Body of pancreas (tissue), 4 donors: ENCODE measurements at regions not wholly inside any gene's neighbourhood (a gene's known extent, or its start where the extent isn't known, plus 50 kb on each side); places are given as distances from the start of the nearest gene placed in this dataset.

ENCODE experiments used
- ATAC-seq: fragments of 150-250 bp; one replicate; pipeline ENCODE4 v1.9.1; 2016
- DNase-seq, 4 donors: peaks; one replicate each; pipeline ENCODE4 v3.0.0-alpha.2; 2019
- H3K27ac ChIP-seq, 4 donors: fragments of 200-600 bp; sonication (generic); 1 replicate in 3 of 4; 2 replicates in 1 of 4; pipeline versions ENCODE4 v1.5.1 to v1.6.1; 2016 to 2019; ENCODE audit warnings: mild to moderate bottlenecking in 1 of 4, mixed read lengths in 1 of 4, moderate library complexity in 1 of 4
- H3K27me3 ChIP-seq, 2 donors: fragments of 200-600 bp; sonication (generic); one replicate each; pipeline ENCODE4 v1.6.0; 2016; ENCODE audit warnings: mild to moderate bottlenecking in 1 of 2
- H3K36me3 ChIP-seq, 2 donors: fragments of 200-600 bp; sonication (generic); replicated peaks in 1 of 2; 2 replicates each; pipeline ENCODE4 v1.5.1; 2016; ENCODE audit warnings: low read depth in 2 of 2; ENCODE audit not compliant: insufficient read depth in 1 of 2
- H3K4me1 ChIP-seq: fragments of 200-600 bp; sonication (generic); one replicate; pipeline ENCODE4 v1.6.0; 2016
- H3K4me3 ChIP-seq, 2 donors: fragments of 200-600 bp; sonication (generic); 1 replicate in 1 of 2; 2 replicates in 1 of 2; pipeline ENCODE4 v1.5.1; 2016 to 2019
- H3K9me3 ChIP-seq, 3 donors: fragments of 200-600 bp; sonication (generic); 1 replicate in 2 of 3; 2 replicates in 1 of 3; pipeline ENCODE4 v1.5.1; 2016
- POLR2A ChIP-seq, 3 donors: fragments of 450-650 bp; IDR thresholded peaks; one replicate each; pipeline ENCODE4 v1.6.1; 2016; ENCODE audit warnings: antibody characterized with exemption in 3 of 3, mild to moderate bottlenecking in 2 of 3
- whole genome bisulfite sequencing, 2 donors: methylation state at CpG; one replicate each; pipeline ENCODE4 v1.1.5; 2017; 5-methylcytosine and 5-hydroxymethylcytosine counted together
- intact Hi-C: fragments of 100-400 bp; cut with DNase I; formaldehyde crosslinking; loops from one replicate; pipeline ENCODE4 v1.15.1; 2023
- TF ChIP-seq, protein P1 (sequence below), 7 experiments: fragments of 450-650 bp in 4 of 7; fragments of 200-600 bp in 3 of 7; sonication (generic) in 3 of 7; IDR thresholded peaks; one replicate each; pipeline ENCODE4 v1.5.1; 2016 to 2019; ENCODE audit warnings: antibody characterized with exemption in 7 of 7

DNA sequence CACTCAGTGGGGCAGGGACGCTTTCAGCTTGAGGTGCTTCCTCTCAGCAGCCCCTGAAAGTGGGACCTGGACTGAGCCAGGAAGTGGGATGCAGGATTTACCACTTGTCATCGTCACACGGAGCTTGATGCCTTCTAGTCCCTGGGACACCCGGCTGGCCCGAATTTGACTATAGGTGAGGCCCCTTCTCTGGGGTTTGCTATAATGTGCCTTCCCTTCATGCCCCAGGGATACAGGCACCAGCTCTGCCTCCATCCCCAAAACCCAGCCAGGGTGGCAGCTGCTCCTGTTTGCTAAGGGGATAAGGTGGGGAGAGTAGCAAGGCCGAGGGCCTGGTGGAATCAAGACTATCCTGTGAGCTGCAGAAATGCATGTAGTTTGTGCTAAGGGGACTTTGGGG is 235.0 kb downstream of the GLRX3 start:
- Histone ChIP-seq H3K4me1 (no peaks in the 10 kb centered on the region), H3K27me3 (no peaks in the 10 kb centered on the region), H3K4me3 (no peak overlapping the region), H3K36me3 (no peaks in the 10 kb centered on the region), H3K27ac (no peak overlapping the region), H3K9me3 (no peaks in the 10 kb centered on the region)
- DNase-seq, result no peak
- ATAC-seq, result no peak
- intact Hi-C loops, result no loop called here
- WGBS, 2 donors, result 43 to 67% methylated on average over 3 to 6 of the region's 6 CpGs
- TF ChIP-seq, protein P1, sequence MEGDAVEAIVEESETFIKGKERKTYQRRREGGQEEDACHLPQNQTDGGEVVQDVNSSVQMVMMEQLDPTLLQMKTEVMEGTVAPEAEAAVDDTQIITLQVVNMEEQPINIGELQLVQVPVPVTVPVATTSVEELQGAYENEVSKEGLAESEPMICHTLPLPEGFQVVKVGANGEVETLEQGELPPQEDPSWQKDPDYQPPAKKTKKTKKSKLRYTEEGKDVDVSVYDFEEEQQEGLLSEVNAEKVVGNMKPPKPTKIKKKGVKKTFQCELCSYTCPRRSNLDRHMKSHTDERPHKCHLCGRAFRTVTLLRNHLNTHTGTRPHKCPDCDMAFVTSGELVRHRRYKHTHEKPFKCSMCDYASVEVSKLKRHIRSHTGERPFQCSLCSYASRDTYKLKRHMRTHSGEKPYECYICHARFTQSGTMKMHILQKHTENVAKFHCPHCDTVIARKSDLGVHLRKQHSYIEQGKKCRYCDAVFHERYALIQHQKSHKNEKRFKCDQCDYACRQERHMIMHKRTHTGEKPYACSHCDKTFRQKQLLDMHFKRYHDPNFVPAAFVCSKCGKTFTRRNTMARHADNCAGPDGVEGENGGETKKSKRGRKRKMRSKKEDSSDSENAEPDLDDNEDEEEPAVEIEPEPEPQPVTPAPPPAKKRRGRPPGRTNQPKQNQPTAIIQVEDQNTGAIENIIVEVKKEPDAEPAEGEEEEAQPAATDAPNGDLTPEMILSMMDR (IDR thresholded peaks at IDR 0.05), result no peak
- no peak for TF ChIP-seq POLR2A (IDR thresholded peaks at IDR 0.05)

DNA sequence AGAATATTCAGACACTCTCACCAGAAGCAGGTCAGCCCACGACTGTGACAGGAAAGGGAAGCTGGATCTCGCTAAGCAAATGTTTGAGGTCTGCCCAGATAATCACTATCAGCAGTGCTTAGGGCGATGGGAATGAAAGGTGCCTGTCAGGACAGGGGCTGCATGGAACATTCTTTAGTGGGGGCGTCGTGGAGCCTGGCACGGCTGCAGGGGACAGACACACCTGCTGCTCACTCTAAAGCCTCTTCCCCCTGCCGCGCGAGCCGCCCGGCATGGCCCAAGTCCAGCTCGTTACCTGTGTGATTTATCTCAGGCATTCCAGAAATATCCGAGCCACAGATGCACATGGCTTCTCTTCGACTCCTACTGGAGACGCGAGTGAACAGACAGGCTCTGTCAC is 235.5 kb downstream of the GLRX3 start:
- Histone ChIP-seq H3K4me3 (no peak overlapping the region), H3K36me3 (no peaks in the 10 kb centered on the region), H3K27ac (no peak overlapping the region), H3K4me1 (no peaks in the 10 kb centered on the region), H3K27me3 (no peaks in the 10 kb centered on the region), H3K9me3 (no peaks in the 10 kb centered on the region)
- WGBS, 2 donors, result 17 to 18% methylated on average over 12 to 16 of the region's 16 CpGs
- TF ChIP-seq, protein P1 (IDR thresholded peaks at IDR 0.05), result no peak
- TF ChIP-seq POLR2A (IDR thresholded peaks at IDR 0.05), result no peak
- no peak for ATAC-seq
- no peak for DNase-seq
- intact Hi-C loops, result no loop called here

DNA sequence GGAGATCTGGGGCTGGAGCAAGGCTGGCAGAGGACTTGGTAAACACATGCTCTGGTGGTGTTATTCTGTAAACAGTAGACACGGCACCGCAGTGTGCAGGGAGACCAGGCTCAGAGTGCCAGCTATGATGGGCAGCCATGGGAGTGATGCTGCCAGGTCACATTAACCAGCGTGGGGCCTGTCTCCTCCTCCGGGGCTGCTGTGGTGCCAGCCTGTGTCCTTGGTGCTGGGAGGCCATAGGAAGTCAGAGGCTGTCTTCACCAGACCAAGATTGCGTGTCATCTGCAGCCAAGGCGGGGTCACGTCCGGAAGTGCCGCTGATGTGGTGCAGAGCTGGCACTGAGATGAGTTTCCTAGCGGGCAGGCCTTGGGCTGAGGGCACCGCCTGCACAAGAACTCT is 236.0 kb downstream of the GLRX3 start:
- WGBS, 2 donors, result 77 to 93% methylated on average over 8 to 11 of the region's 11 CpGs
- DNase-seq, result no peak
- no peak for ATAC-seq
- H3K4me3 ChIP-seq, result no peak overlapping the region
- H3K36me3 ChIP-seq, result no peaks in the 10 kb centered on the region
- TF ChIP-seq, protein P1 (IDR thresholded peaks at IDR 0.05), result no peak
- TF ChIP-seq POLR2A (IDR thresholded peaks at IDR 0.05), result no peak
- no peaks in the 10 kb centered on the region for H3K27me3 ChIP-seq
- intact Hi-C loops, result no loop called here
- no peaks in the 10 kb centered on the region for H3K9me3 ChIP-seq
- no peaks in the 10 kb centered on the region for H3K4me1 ChIP-seq
- H3K27ac ChIP-seq, result no peak overlapping the region

DNA sequence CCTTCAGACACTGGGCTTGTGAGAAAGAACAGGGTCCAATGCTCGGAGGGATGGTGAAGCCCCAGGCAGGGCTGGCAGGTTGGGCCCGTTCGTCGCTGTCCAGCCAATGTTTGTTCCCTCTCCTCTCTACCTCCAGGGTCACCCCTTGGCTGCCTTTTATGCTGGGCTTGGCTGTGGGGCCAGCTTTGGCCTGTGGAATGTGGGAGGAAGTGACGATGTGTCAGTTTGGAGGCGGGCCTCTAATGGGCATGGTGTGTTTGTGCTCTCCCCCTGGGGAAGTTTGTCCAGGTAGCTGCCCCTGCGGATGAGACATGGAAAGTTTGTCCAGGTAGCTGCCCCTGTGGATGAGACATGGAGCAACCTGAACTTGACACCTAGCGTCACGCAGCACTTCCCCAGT is 236.7 kb downstream of the GLRX3 start:
- Histone ChIP-seq H3K36me3 (no peaks in the 10 kb centered on the region), H3K4me1 (no peaks in the 10 kb centered on the region), H3K4me3 (no peak overlapping the region), H3K9me3 (no peaks in the 10 kb centered on the region), H3K27me3 (no peaks in the 10 kb centered on the region), H3K27ac (no peak overlapping the region)
- TF ChIP-seq, protein P1 (IDR thresholded peaks at IDR 0.05), result no peak
- TF ChIP-seq POLR2A (IDR thresholded peaks at IDR 0.05), result no peak
- intact Hi-C loops, result no loop called here
- WGBS, 2 donors, result 77 to 85% methylated on average over 6 to 9 of the region's 9 CpGs
- ATAC-seq, result no peak
- no peak for DNase-seq

GRCh38 chr10:130377986-130378540 is 241.9 kb downstream of the GLRX3 start:
- H3K36me3 ChIP-seq, result no peaks in the 10 kb centered on the region
- H3K4me3 ChIP-seq, result no peak overlapping the region
- no peak for ATAC-seq
- WGBS, 2 donors, result 51 to 57% methylated on average over 17 of the region's 17 CpGs
- no peak for TF ChIP-seq POLR2A (IDR thresholded peaks at IDR 0.05)
- TF ChIP-seq, protein P1 (IDR thresholded peaks at IDR 0.05), result no peak
- H3K4me1 ChIP-seq, result no peaks in the 10 kb centered on the region
- DNase-seq, result no peak
- H3K9me3 ChIP-seq, result no peaks in the 10 kb centered on the region
- no peaks in the 10 kb centered on the region for H3K27me3 ChIP-seq
- intact Hi-C loops, result no loop called here
- no peak overlapping the region for H3K27ac ChIP-seq
